MM.1S (cell line): ENCODE measurements at regions not wholly inside any gene's neighbourhood (a gene's known extent, or its start where the extent isn't known, plus 50 kb on each side); places are given as distances from the start of the nearest gene placed in this dataset.

ENCODE experiments used
- DNase-seq: peaks from one replicate; pipeline ENCODE4 v3.0.0-alpha.2; 2015
- H2AFZ ChIP-seq: fragments of 300-600 bp; sonication (generic); 2 replicates; pipeline ENCODE4 v1.6.0; 2016; ENCODE audit warnings: antibody characterized with exemption, low read length
- H3F3A ChIP-seq: fragments of 300-600 bp; sonication (generic); 2 replicates; pipeline ENCODE4 v1.6.1; 2016; ENCODE audit warnings: mild to moderate bottlenecking, antibody characterized with exemption, low read length, moderate library complexity, mixed read lengths; ENCODE audit not compliant: insufficient read depth
- H3K27ac ChIP-seq: fragments of 300-600 bp; sonication (generic); 2 replicates; pipeline ENCODE4 v1.5.1; 2016; ENCODE audit warnings: mild to moderate bottlenecking, low read length
- H3K27me3 ChIP-seq: fragments of 300-600 bp; sonication (generic); replicated peaks from 2 replicates; pipeline ENCODE4 v1.6.0; 2016; ENCODE audit warnings: low read length; ENCODE audit not compliant: insufficient read depth
- H3K36me3 ChIP-seq: fragments of 300-600 bp; sonication (generic); replicated peaks from 2 replicates; pipeline ENCODE4 v1.6.1; 2016; ENCODE audit warnings: mild to moderate bottlenecking, low read length, mixed read lengths; ENCODE audit not compliant: insufficient read depth
- H3K4me1 ChIP-seq: fragments of 300-600 bp; sonication (generic); 2 replicates; pipeline ENCODE4 v1.6.1; 2016; ENCODE audit warnings: low read length, mixed read lengths
- H3K4me2 ChIP-seq: fragments of 300-600 bp; sonication (generic); 2 replicates; pipeline ENCODE4 v1.6.0; 2016; ENCODE audit warnings: low read depth, low read length
- H3K4me3 ChIP-seq: fragments of 300-600 bp; sonication (generic); 2 replicates; pipeline ENCODE4 v1.5.1; 2016; ENCODE audit warnings: low read length, mixed read lengths
- H3K79me2 ChIP-seq: fragments of 300-600 bp; sonication (generic); 2 replicates; pipeline ENCODE4 v1.6.1; 2016; ENCODE audit warnings: mixed run types, low read length, mixed read lengths
- H3K9ac ChIP-seq: fragments of 300-600 bp; sonication (generic); 2 replicates; pipeline ENCODE4 v1.6.1; 2016; ENCODE audit warnings: low read length, mixed read lengths
- H3K9me2 ChIP-seq: fragments of 300-600 bp; sonication (generic); replicated peaks from 2 replicates; pipeline ENCODE4 v1.6.1; 2016; ENCODE audit warnings: mild to moderate bottlenecking, low read length, mixed read lengths; ENCODE audit not compliant: insufficient read depth
- H3K9me3 ChIP-seq: fragments of 300-600 bp; sonication (generic); replicated peaks from 2 replicates; pipeline ENCODE4 v1.6.1; 2016; ENCODE audit warnings: mild to moderate bottlenecking, low read length, mixed read lengths; ENCODE audit not compliant: insufficient read depth
- H4K20me1 ChIP-seq: fragments of 300-600 bp; sonication (generic); 2 replicates; pipeline ENCODE4 v1.6.1; 2016; ENCODE audit warnings: mild to moderate bottlenecking, low read length, moderate library complexity, mixed read lengths; ENCODE audit not compliant: insufficient read depth
- CTCF ChIP-seq: fragments of 300-600 bp; sonication (generic); IDR thresholded peaks from 2 replicates; pipeline ENCODE4 v1.5.1; 2016; ENCODE audit warnings: antibody characterized with exemption, low read length, mixed read lengths
- EZH2 ChIP-seq: fragments of 300-600 bp; sonication (generic); optimal IDR thresholded peaks from 2 replicates; pipeline ENCODE3; 2017; ENCODE audit warnings: low read depth, mild to moderate bottlenecking, antibody characterized with exemption, low read length, mixed read lengths
- EZH2phosphoT487 ChIP-seq: fragments of 300-600 bp; sonication (generic); IDR thresholded peaks from 2 replicates; pipeline ENCODE4 v1.6.1; 2018; ENCODE audit warnings: antibody characterized with exemption, low read length

DNA sequence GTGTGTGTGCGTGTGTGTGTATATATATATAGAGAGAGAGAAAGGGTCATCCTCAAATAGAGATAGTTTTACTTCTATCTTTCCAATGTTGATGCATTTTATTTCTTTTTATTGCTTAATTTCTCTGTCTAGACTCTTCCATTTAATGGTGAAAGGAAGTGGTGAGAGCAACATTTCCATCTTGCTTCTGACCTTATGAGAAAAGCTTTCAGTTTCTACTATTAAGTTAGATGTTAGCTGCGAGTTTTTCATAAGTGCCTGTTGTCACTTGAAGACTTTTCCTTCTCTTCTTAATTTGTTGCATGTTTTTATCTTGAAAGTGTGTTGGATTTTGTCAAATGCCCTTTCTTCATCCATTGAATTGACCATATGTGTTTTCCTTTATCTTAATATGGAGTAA lies 304.4 kb upstream of the FAR2 start:
- H3K4me1 ChIP-seq, result no peaks in the 10 kb centered on the region
- no peak overlapping the region for H3K27ac ChIP-seq
- no peaks in the 10 kb centered on the region for H3K9me3 ChIP-seq
- no peak for TF ChIP-seq EZH2
- TF ChIP-seq EZH2phosphoT487, result no peak
- no peak for TF ChIP-seq CTCF
- peak; percentile 58 for DNase-seq
- H4K20me1 ChIP-seq, result no peaks in the 10 kb centered on the region
- H3K4me2 ChIP-seq, result no peak overlapping the region
- no peak overlapping the region for H2AFZ ChIP-seq
- no peak overlapping the region for H3K9ac ChIP-seq
- H3K9me2 ChIP-seq, result no peaks in the 10 kb centered on the region
- H3K36me3 ChIP-seq, result no peaks in the 10 kb centered on the region
- no peaks in the 10 kb centered on the region for H3F3A ChIP-seq
- H3K4me3 ChIP-seq, result no peak overlapping the region
- no peaks in the 10 kb centered on the region for H3K27me3 ChIP-seq
- no peaks in the 10 kb centered on the region for H3K79me2 ChIP-seq

DNA sequence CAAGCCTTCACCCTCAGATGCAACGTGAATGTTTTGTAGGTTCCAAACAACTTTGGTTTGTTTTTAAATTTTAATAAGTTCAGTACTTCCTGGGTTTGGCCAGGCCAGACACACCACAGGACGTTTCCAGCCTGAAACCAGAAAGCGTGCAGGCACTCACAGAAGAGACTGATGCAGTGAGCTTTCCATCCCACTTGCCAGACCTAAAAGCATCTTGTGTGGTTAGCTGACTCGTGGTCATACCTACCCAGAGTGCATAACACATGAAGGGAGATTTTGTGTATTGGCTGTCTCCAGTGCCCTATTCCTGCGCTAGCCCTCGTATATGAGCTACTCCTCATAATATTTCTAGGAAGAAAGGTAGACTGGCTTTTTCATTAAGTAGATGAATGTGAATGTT lies 297.3 kb upstream of the FAR2 start:
- Histone ChIP-seq H3F3A (no peaks in the 10 kb centered on the region), H3K9me3 (no peaks in the 10 kb centered on the region), H2AFZ (no peak overlapping the region), H3K36me3 (no peaks in the 10 kb centered on the region), H3K9ac (no peak overlapping the region), H3K79me2 (no peaks in the 10 kb centered on the region), H3K4me2 (no peak overlapping the region), H3K27ac (no peak overlapping the region), H3K4me1 (no peaks in the 10 kb centered on the region), H3K4me3 (no peak overlapping the region), H3K27me3 (no peaks in the 10 kb centered on the region), H4K20me1 (no peaks in the 10 kb centered on the region), H3K9me2 (no peaks in the 10 kb centered on the region)
- TF ChIP-seq EZH2 (no peak), CTCF (no peak), EZH2phosphoT487 (no peak)
- DNase-seq, result no peak

GRCh38 chr12:28855761-28856310 lies 293.2 kb upstream of the FAR2 start:
- no peaks in the 10 kb centered on the region for H3K9me2 ChIP-seq

More at GRCh38 chr12:28855761-28856310, 293.2 kb upstream of the FAR2 start:
- Histone ChIP-seq H3K4me3 (no peak overlapping the region), H3K36me3 (no peaks in the 10 kb centered on the region), H3K27ac (no peak overlapping the region), H3K79me2 (no peaks in the 10 kb centered on the region), H3K4me1 (no peaks in the 10 kb centered on the region), H3K9me3 (no peaks in the 10 kb centered on the region), H3K9ac (no peak overlapping the region), H3K4me2 (no peak overlapping the region), H4K20me1 (no peaks in the 10 kb centered on the region), H3K27me3 (no peaks in the 10 kb centered on the region), H2AFZ (no peak overlapping the region), H3F3A (no peaks in the 10 kb centered on the region)
- TF ChIP-seq CTCF (no peak), EZH2phosphoT487 (no peak), EZH2 (no peak)
- DNase-seq, result no peak
